ENCODE measurements at regions not wholly inside any gene's neighbourhood (a gene's known extent, or its start where the extent isn't known, plus 50 kb on each side); places are given as distances from the start of the nearest gene placed in this dataset.

DNA sequence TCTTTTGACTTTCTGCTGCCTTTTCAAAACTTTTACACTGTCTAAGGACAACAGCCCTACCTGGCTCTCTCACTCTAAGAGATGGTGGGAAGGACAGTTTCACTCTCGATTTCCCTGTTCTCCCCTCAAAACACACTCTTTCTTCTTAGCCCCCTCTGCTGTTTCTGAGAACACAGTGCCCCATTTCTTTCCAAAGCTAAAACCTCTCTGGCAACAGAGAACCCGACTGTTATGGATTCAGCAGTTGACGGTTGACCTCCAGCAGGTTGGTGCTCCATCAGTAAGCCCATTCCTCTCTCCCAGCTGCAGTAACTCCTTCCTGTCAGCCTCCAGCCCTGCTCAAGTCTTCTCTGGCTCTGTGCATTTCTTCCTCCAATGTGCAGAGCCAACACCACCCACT is 88.2 kb upstream of the ABCD3 start (continued):
- TF ChIP-seq, protein P1, sequence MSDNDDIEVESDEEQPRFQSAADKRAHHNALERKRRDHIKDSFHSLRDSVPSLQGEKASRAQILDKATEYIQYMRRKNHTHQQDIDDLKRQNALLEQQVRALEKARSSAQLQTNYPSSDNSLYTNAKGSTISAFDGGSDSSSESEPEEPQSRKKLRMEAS (IDR thresholded peaks at IDR 0.05), result peak; percentile 40; the same call in 1 of the 2 replicates
- no peak for TF ChIP-seq YY1 (IDR thresholded peaks at IDR 0.05; ENCODE audit: extremely low read depth, insufficient replicate concordance, low read depth, low read length)

DNA sequence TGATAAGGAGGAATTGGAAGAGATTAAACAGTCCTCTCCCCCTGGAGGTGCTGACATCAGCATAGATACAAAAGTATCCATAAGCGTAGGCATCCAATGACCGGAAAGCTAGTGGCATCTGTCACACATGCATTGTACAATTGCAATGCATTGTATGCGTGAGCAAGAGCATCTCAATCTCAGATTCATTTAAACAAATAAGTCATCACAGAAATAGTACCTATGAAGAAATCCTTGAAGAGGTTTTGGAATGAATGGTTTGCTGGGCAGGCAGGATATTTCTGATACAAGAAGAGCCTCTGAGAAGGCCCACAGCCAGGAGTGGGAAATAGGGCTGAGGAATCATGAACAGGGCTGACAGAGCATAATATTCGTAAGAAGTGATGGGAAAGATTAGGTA is 88.9 kb upstream of the ABCD3 start:
- Histone ChIP-seq H3K36me3 (ENCODE audit: control insufficient read depth in 1 of 2, insufficient read depth in 2 of 2, low read length in 2 of 2) (no peaks in the 10 kb centered on the region), H4K20me1 (ENCODE audit: insufficient read depth) (no peaks in the 10 kb centered on the region), H2AFZ (ENCODE audit: low read depth, low read length, poor library complexity, severe bottlenecking) (no peak overlapping the region), H3K27ac (ENCODE audit: low read depth, low read length) (peak overlapping the region; percentile 90; the same call in 1 of the 2 replicates), H3K9me3 (ENCODE audit: control insufficient read depth in 1 of 2, insufficient read depth in 1 of 2, low read depth in 1 of 2, low read length in 2 of 2) (no peaks in the 10 kb centered on the region), H3K9ac (ENCODE audit: low read length) (peak overlapping the region; percentile 67), H3K9me2 (ENCODE audit: insufficient read depth) (no peaks in the 10 kb centered on the region), H3K4me2 (ENCODE audit: low read length) (peak overlapping the region; percentile 74), H3K4me3 (replicated peaks in 1 of 2; ENCODE audit: low read depth in 1 of 2, low read length in 2 of 2) (no peak overlapping the region), H3K4me1 (ENCODE audit: control insufficient read depth in 1 of 2, insufficient read depth in 2 of 2, low read length in 2 of 2) (peaks cover 68 to 89% of the 10 kb centered on the region in 2 experiments), H3K79me2 (ENCODE audit: insufficient read depth, low read length) (peaks cover 9% of the 10 kb centered on the region; the same call in 1 of the 2 replicates), H3K27me3 (ENCODE audit: insufficient read depth, low read length) (no peaks in the 10 kb centered on the region)
- ChIA-PET CTCF (interaction anchor here (0.7 to 2.0 kb wide), 14 partner anchors 82 to 303 kb away, joined by 3 to 46 read pairs (median 4); partner anchors contain the start of gene ARHGAP29), RAD21 (ENCODE audit: low non-redundant PET in 1 of 2, low total read pairs in 2 of 2, uncharacterized antibody in 2 of 2, unreplicated experiment in 2 of 2) (interaction anchor here (0.9 to 1.7 kb wide), 11 partner anchors 82 to 304 kb away, joined by 3 to 11 read pairs (median 4); partner anchors contain the start of gene ARHGAP29 (in 2 of the 2)), POLR2A (interaction anchor here (0.9 to 2.9 kb wide), 8 partner anchors 29 to 284 kb away, joined by 3 to 23 read pairs (median 4); partner anchors contain the start of gene ARHGAP29)
- BruUV-seq (replicated peaks), result no TSS peak
- DNase-seq (ENCODE audit: low read depth, low spot score) (no peak), ATAC-seq (no peak)
- intact Hi-C loops (cut with micrococcal nuclease), result no loop called here
- TF ChIP-seq SP1 (IDR thresholded peaks at IDR 0.05; ENCODE audit: low read depth), result no peak
- no peak for TF ChIP-seq ELF1 (IDR thresholded peaks at IDR 0.05; ENCODE audit: borderline replicate concordance, low read depth)
- no peak for TF ChIP-seq CBX3 (IDR thresholded peaks at IDR 0.05; ENCODE audit: low read depth)
- no peak for TF ChIP-seq JUND (IDR thresholded peaks at IDR 0.05)
- TF ChIP-seq FOSL1 (IDR thresholded peaks at IDR 0.05; ENCODE audit: low read depth), result no peak
- TF ChIP-seq, protein P1 (IDR thresholded peaks at IDR 0.05), result no peak
- TF ChIP-seq SRF (IDR thresholded peaks at IDR 0.05; ENCODE audit: low read depth), result no peak
- TF ChIP-seq ZFX (IDR thresholded peaks at IDR 0.05), result no peak
- no peak for TF ChIP-seq ZNF274 (IDR thresholded peaks at IDR 0.05; ENCODE audit: low read depth, low read length)
- TF ChIP-seq, protein P2, sequence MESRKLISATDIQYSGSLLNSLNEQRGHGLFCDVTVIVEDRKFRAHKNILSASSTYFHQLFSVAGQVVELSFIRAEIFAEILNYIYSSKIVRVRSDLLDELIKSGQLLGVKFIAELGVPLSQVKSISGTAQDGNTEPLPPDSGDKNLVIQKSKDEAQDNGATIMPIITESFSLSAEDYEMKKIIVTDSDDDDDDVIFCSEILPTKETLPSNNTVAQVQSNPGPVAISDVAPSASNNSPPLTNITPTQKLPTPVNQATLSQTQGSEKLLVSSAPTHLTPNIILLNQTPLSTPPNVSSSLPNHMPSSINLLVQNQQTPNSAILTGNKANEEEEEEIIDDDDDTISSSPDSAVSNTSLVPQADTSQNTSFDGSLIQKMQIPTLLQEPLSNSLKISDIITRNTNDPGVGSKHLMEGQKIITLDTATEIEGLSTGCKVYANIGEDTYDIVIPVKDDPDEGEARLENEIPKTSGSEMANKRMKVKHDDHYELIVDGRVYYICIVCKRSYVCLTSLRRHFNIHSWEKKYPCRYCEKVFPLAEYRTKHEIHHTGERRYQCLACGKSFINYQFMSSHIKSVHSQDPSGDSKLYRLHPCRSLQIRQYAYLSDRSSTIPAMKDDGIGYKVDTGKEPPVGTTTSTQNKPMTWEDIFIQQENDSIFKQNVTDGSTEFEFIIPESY (IDR thresholded peaks at IDR 0.05; ENCODE audit: extremely low read depth, insufficient replicate concordance, low read length), result no peak
- TF ChIP-seq, protein P3, sequence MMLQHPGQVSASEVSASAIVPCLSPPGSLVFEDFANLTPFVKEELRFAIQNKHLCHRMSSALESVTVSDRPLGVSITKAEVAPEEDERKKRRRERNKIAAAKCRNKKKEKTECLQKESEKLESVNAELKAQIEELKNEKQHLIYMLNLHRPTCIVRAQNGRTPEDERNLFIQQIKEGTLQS (IDR thresholded peaks at IDR 0.05), result no peak
- TF ChIP-seq, protein P4, sequence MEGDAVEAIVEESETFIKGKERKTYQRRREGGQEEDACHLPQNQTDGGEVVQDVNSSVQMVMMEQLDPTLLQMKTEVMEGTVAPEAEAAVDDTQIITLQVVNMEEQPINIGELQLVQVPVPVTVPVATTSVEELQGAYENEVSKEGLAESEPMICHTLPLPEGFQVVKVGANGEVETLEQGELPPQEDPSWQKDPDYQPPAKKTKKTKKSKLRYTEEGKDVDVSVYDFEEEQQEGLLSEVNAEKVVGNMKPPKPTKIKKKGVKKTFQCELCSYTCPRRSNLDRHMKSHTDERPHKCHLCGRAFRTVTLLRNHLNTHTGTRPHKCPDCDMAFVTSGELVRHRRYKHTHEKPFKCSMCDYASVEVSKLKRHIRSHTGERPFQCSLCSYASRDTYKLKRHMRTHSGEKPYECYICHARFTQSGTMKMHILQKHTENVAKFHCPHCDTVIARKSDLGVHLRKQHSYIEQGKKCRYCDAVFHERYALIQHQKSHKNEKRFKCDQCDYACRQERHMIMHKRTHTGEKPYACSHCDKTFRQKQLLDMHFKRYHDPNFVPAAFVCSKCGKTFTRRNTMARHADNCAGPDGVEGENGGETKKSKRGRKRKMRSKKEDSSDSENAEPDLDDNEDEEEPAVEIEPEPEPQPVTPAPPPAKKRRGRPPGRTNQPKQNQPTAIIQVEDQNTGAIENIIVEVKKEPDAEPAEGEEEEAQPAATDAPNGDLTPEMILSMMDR (IDR thresholded peaks at IDR 0.05 in 2 of 3, conservative IDR thresholded peaks at IDR 0.05 in 1 of 3; ENCODE audit: borderline replicate concordance in 1 of 3, insufficient read depth in 1 of 3, low read depth in 2 of 3, low read length in 2 of 3), result no peak
- TF ChIP-seq, protein P5, sequence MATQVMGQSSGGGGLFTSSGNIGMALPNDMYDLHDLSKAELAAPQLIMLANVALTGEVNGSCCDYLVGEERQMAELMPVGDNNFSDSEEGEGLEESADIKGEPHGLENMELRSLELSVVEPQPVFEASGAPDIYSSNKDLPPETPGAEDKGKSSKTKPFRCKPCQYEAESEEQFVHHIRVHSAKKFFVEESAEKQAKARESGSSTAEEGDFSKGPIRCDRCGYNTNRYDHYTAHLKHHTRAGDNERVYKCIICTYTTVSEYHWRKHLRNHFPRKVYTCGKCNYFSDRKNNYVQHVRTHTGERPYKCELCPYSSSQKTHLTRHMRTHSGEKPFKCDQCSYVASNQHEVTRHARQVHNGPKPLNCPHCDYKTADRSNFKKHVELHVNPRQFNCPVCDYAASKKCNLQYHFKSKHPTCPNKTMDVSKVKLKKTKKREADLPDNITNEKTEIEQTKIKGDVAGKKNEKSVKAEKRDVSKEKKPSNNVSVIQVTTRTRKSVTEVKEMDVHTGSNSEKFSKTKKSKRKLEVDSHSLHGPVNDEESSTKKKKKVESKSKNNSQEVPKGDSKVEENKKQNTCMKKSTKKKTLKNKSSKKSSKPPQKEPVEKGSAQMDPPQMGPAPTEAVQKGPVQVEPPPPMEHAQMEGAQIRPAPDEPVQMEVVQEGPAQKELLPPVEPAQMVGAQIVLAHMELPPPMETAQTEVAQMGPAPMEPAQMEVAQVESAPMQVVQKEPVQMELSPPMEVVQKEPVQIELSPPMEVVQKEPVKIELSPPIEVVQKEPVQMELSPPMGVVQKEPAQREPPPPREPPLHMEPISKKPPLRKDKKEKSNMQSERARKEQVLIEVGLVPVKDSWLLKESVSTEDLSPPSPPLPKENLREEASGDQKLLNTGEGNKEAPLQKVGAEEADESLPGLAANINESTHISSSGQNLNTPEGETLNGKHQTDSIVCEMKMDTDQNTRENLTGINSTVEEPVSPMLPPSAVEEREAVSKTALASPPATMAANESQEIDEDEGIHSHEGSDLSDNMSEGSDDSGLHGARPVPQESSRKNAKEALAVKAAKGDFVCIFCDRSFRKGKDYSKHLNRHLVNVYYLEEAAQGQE (IDR thresholded peaks at IDR 0.05; ENCODE audit: low read depth), result no peak
- TF ChIP-seq YY1 (IDR thresholded peaks at IDR 0.05; ENCODE audit: extremely low read depth, insufficient replicate concordance, low read depth, low read length), result no peak
- no peak for TF ChIP-seq RAD21 (IDR thresholded peaks at IDR 0.05; ENCODE audit: low read depth)
- no peak for TF ChIP-seq SIN3A (IDR thresholded peaks at IDR 0.05; ENCODE audit: low read depth)
- no peak for TF ChIP-seq POLR2A (IDR thresholded peaks at IDR 0.05; ENCODE audit: borderline replicate concordance, extremely low read depth, insufficient read depth, insufficient read length)

Measured in HCT116 (cell line).